ENCODE measurements at regions not wholly inside any gene's neighbourhood (a gene's known extent, or its start where the extent isn't known, plus 50 kb on each side); places are given as distances from the start of the nearest gene placed in this dataset.

- TF ChIP-seq CTCF (IDR thresholded peaks at IDR 0.05; ENCODE audit: insufficient read depth, low read length): no peak
- DNase-seq (ENCODE audit: low read depth): no peak
- no peak overlapping the region for H3K4me3 ChIP-seq (ENCODE audit: low read depth, low read length)
Observed at GRCh38 chr4:187174749-187175148, 451.1 kb upstream of the FAT1 start.

GRCh38 chr4:187175197-187175596, 451.5 kb upstream of the FAT1 start:
- TF ChIP-seq CTCF (IDR thresholded peaks at IDR 0.05; ENCODE audit: insufficient read depth, low read length): no peak
- DNase-seq (ENCODE audit: low read depth): no peak
- H3K4me3 ChIP-seq (ENCODE audit: low read depth, low read length): no peak overlapping the region

GRCh38 chr4:187176261-187176910, 452.7 kb upstream of the FAT1 start:
- no peak overlapping the region for H3K4me3 ChIP-seq (ENCODE audit: low read depth, low read length)
- TF ChIP-seq CTCF (IDR thresholded peaks at IDR 0.05; ENCODE audit: insufficient read depth, low read length): no peak
- DNase-seq (ENCODE audit: low read depth): no peak

- DNase-seq (ENCODE audit: low read depth): no peak
- H3K4me3 ChIP-seq (ENCODE audit: low read depth, low read length): no peak overlapping the region
- no peak for TF ChIP-seq CTCF (IDR thresholded peaks at IDR 0.05; ENCODE audit: insufficient read depth, low read length)
Observed at GRCh38 chr4:187178084-187178483, 454.4 kb upstream of the FAT1 start.

GRCh38 chr4:187178587-187178986, 454.9 kb upstream of the FAT1 start:
- DNase-seq (ENCODE audit: low read depth): no peak
- TF ChIP-seq CTCF (IDR thresholded peaks at IDR 0.05; ENCODE audit: insufficient read depth, low read length): no peak

GRCh38 chr4:187179086-187180058, 455.7 kb upstream of the FAT1 start:
- DNase-seq (ENCODE audit: low read depth): no peak
- no peak for TF ChIP-seq CTCF (IDR thresholded peaks at IDR 0.05; ENCODE audit: insufficient read depth, low read length)
- no peak overlapping the region for H3K4me3 ChIP-seq (ENCODE audit: low read depth, low read length)

More at GRCh38 chr4:187178587-187178986, 454.9 kb upstream of the FAT1 start:
- no peak overlapping the region for H3K4me3 ChIP-seq (ENCODE audit: low read depth, low read length)
